CD14-positive monocyte (primary cell): ENCODE measurements at regions not wholly inside any gene's neighbourhood (a gene's known extent, or its start where the extent isn't known, plus 50 kb on each side); places are given as distances from the start of the nearest gene placed in this dataset.
A peak's percentile ranks its signal among the peaks of the same experiment; 100 is the strongest.

Experiments
- DNase-seq, 3 donors: peaks; one replicate each; pipeline ENCODE4 v3.0.0-alpha.2; 2011 to 2022
- H2AFZ ChIP-seq: 2 replicates; pipeline ENCODE4 v1.6.0; 2012; ENCODE audit warnings: mild to moderate bottlenecking, low read depth, low read length, inconsistent platforms; ENCODE audit not compliant: insufficient read depth, poor library complexity, severe bottlenecking
- H3K27ac ChIP-seq, 2 donors: 1 replicate in 1 of 2; 2 replicates in 1 of 2; pipeline ENCODE4 v1.5.1; 2012 to 2013; ENCODE audit warnings: low read length in 2 of 2, control low read depth in 1 of 2, inconsistent platforms in 1 of 2, low read depth in 1 of 2, mild to moderate bottlenecking in 1 of 2
- H3K27me3 ChIP-seq, 2 donors: one replicate each; pipeline versions ENCODE4 v1.6.0 to v1.6.1; 2011 to 2013; ENCODE audit warnings: low read length in 2 of 2; ENCODE audit not compliant: control insufficient read depth in 2 of 2, insufficient read depth in 2 of 2
- H3K36me3 ChIP-seq, 2 donors: replicated peaks in 1 of 2; 1 replicate in 1 of 2; 2 replicates in 1 of 2; pipeline versions ENCODE4 v1.5.1 to v1.6.1; 2012 to 2013; ENCODE audit warnings: low read length in 2 of 2, control low read depth in 1 of 2, inconsistent platforms in 1 of 2, mild to moderate bottlenecking in 1 of 2; ENCODE audit not compliant: insufficient read depth in 2 of 2, control insufficient read depth in 1 of 2
- H3K4me1 ChIP-seq, 2 donors: 1 replicate in 1 of 2; 2 replicates in 1 of 2; pipeline versions ENCODE4 v1.5.1 to v1.6.1; 2012 to 2013; ENCODE audit warnings: low read length in 2 of 2, control low read depth in 1 of 2, inconsistent platforms in 1 of 2, mild to moderate bottlenecking in 1 of 2, moderate library complexity in 1 of 2; ENCODE audit not compliant: insufficient read depth in 2 of 2, control insufficient read depth in 1 of 2
- H3K4me2 ChIP-seq: replicated peaks from 2 replicates; pipeline ENCODE3; 2012; ENCODE audit warnings: low read length, moderate library complexity, mild to moderate bottlenecking; ENCODE audit not compliant: poor library complexity, severe bottlenecking; ENCODE audit errors: extremely low read depth
- H3K4me3 ChIP-seq, 3 experiments: fragments of 200-600 bp in 1 of 3; sonication (generic) in 1 of 3; replicated peaks in 1 of 3; 1 replicate in 2 of 3; 2 replicates in 1 of 3; pipeline ENCODE4 v1.5.1; 2011 to 2013; ENCODE audit warnings: low read length in 3 of 3, mild to moderate bottlenecking in 3 of 3, control low read depth in 2 of 3, low read depth in 2 of 3, inconsistent platforms in 1 of 3, moderate library complexity in 1 of 3
- H3K79me2 ChIP-seq: 2 replicates; pipeline ENCODE4 v1.6.0; 2012; ENCODE audit warnings: mild to moderate bottlenecking, control low read depth, inconsistent platforms, low read length, moderate library complexity; ENCODE audit not compliant: insufficient read depth
- H3K9ac ChIP-seq: 2 replicates; pipeline ENCODE4 v1.6.0; 2017; ENCODE audit warnings: low read length, mild to moderate bottlenecking; ENCODE audit not compliant: insufficient read depth, poor library complexity, severe bottlenecking
- H3K9me3 ChIP-seq, 2 donors: replicated peaks in 1 of 2; 1 replicate in 1 of 2; 2 replicates in 1 of 2; pipeline versions ENCODE4 v1.5.1 to v1.6.1; 2012 to 2013; ENCODE audit warnings: low read length in 2 of 2, control low read depth in 1 of 2; ENCODE audit not compliant: control insufficient read depth in 1 of 2, insufficient read depth in 1 of 2
- H4K20me1 ChIP-seq: 2 replicates; pipeline ENCODE4 v1.6.0; 2012; ENCODE audit warnings: mild to moderate bottlenecking, low read length, control low read depth, moderate library complexity; ENCODE audit not compliant: insufficient read depth
- H3K27ac Mint-ChIP-seq, 7 donors: one replicate each; pipeline ENCODE4 v1.8.0; 2020; ENCODE audit warnings: mild to moderate bottlenecking in 7 of 7, mixed read lengths in 7 of 7, moderate library complexity in 6 of 7, inconsistent platforms in 2 of 7
- H3K27me3 Mint-ChIP-seq, 3 donors: one replicate each; pipeline ENCODE4 v1.8.0; 2021 to 2022; ENCODE audit warnings: low read depth in 3 of 3, mild to moderate bottlenecking in 3 of 3, mixed read lengths in 3 of 3, moderate library complexity in 3 of 3, inconsistent platforms in 1 of 3
- H3K36me3 Mint-ChIP-seq, 2 donors: one replicate each; pipeline ENCODE4 v1.8.0; 2020; ENCODE audit warnings: mixed read lengths in 2 of 2, inconsistent platforms in 1 of 2, mild to moderate bottlenecking in 1 of 2
- H3K4me1 Mint-ChIP-seq: one replicate; pipeline ENCODE4 v1.8.0; 2020; ENCODE audit warnings: mild to moderate bottlenecking, mixed read lengths
- H3K4me3 Mint-ChIP-seq, 2 donors: one replicate each; pipeline ENCODE4 v1.8.0; 2020; ENCODE audit warnings: mild to moderate bottlenecking in 2 of 2, mixed read lengths in 2 of 2, moderate library complexity in 1 of 2
- H3K9me3 Mint-ChIP-seq, 7 donors: one replicate each; pipeline ENCODE4 v1.8.0; 2020 to 2022; ENCODE audit warnings: mixed read lengths in 7 of 7, mild to moderate bottlenecking in 6 of 7, moderate library complexity in 6 of 7, inconsistent platforms in 2 of 7
- WGBS: methylation state at CpG from one replicate; pipeline ENCODE4 v1.1.5; 2013; ENCODE audit warnings: missing lambda C conversion rate; ENCODE audit not compliant: insufficient coverage; 5-methylcytosine and 5-hydroxymethylcytosine counted together
- intact Hi-C, 2 donors: fragments of 100-400 bp; cut with micrococcal nuclease; formaldehyde crosslinking; loops; one replicate each; pipeline versions ENCODE4 v1.15.0 to v1.15.1; 2023
- TF ChIP-seq, protein P1 (sequence below): fragments of 200-600 bp; IDR thresholded peaks from one replicate; pipeline ENCODE4 v1.8.0; 2022; ENCODE audit warnings: antibody characterized with exemption, mild to moderate bottlenecking

- Histone ChIP-seq H3K4me1 (no peaks in the 10 kb centered on the region), H3K4me2 (no peak overlapping the region), H3K79me2 (no peaks in the 10 kb centered on the region), H3K36me3 (no peaks in the 10 kb centered on the region), H3K27ac (no peak overlapping the region), H3K4me3 (no peak overlapping the region), H3K9me3 (no peaks in the 10 kb centered on the region), H3K9ac (no peak overlapping the region), H2AFZ (no peak overlapping the region), H4K20me1 (no peaks in the 10 kb centered on the region), H3K27me3 (no peaks in the 10 kb centered on the region)
- intact Hi-C loops = no loop called here
- WGBS = 100% methylated on average over 1 of the region's 3 CpGs
- Mint-ChIP-seq H3K27me3 (no peaks in the 10 kb centered on the region), H3K4me1 (no peaks in the 10 kb centered on the region), H3K4me3 (no peak overlapping the region), H3K27ac (peak overlapping the region in 1 of 7 donors; percentile 15), H3K36me3 (no peaks in the 10 kb centered on the region), H3K9me3 (peaks cover 0 to 12% (median 7%) of the 10 kb centered on the region in 7 donors)
- TF ChIP-seq, protein P1, sequence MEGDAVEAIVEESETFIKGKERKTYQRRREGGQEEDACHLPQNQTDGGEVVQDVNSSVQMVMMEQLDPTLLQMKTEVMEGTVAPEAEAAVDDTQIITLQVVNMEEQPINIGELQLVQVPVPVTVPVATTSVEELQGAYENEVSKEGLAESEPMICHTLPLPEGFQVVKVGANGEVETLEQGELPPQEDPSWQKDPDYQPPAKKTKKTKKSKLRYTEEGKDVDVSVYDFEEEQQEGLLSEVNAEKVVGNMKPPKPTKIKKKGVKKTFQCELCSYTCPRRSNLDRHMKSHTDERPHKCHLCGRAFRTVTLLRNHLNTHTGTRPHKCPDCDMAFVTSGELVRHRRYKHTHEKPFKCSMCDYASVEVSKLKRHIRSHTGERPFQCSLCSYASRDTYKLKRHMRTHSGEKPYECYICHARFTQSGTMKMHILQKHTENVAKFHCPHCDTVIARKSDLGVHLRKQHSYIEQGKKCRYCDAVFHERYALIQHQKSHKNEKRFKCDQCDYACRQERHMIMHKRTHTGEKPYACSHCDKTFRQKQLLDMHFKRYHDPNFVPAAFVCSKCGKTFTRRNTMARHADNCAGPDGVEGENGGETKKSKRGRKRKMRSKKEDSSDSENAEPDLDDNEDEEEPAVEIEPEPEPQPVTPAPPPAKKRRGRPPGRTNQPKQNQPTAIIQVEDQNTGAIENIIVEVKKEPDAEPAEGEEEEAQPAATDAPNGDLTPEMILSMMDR = no peak
- no peak for DNase-seq
These were observed 94.1 kb upstream of the PPP3CA start for GRCh38 chr4:101441446-101441845.

- H3K9me3 ChIP-seq = no peaks in the 10 kb centered on the region
- intact Hi-C loops = no loop called here
- DNase-seq = no peak
- Mint-ChIP-seq H3K27me3 (no peaks in the 10 kb centered on the region), H3K36me3 (no peaks in the 10 kb centered on the region), H3K4me3 (no peak overlapping the region), H3K4me1 (no peaks in the 10 kb centered on the region), H3K9me3 (peaks cover 0 to 12% (median 5%) of the 10 kb centered on the region in 7 donors), H3K27ac (no peak overlapping the region)
- H2AFZ ChIP-seq = no peak overlapping the region
- H3K4me3 ChIP-seq = no peak overlapping the region
- TF ChIP-seq, protein P1 = no peak
- H3K27ac ChIP-seq = no peak overlapping the region
- no peaks in the 10 kb centered on the region for H3K36me3 ChIP-seq
- no peaks in the 10 kb centered on the region for H3K27me3 ChIP-seq
- no peak overlapping the region for H3K9ac ChIP-seq
- no peak overlapping the region for H3K4me2 ChIP-seq
- H4K20me1 ChIP-seq = no peaks in the 10 kb centered on the region
- H3K4me1 ChIP-seq = no peaks in the 10 kb centered on the region
- H3K79me2 ChIP-seq = no peaks in the 10 kb centered on the region
- WGBS = no CpG with 5 or more reads among the region's 2 CpGs
These were observed 92.6 kb upstream of the PPP3CA start for GRCh38 chr4:101439926-101440325.
